RCC 7860 (cell line): ENCODE measurements at regions not wholly inside any gene's neighbourhood (a gene's known extent, or its start where the extent isn't known, plus 50 kb on each side); places are given as distances from the start of the nearest gene placed in this dataset.

Experiments used
- DNase-seq: peaks from one replicate; pipeline ENCODE4 v3.0.0-alpha.2; 2015; ENCODE audit warnings: low spot score
- FAIRE-seq: peaks from 2 replicates; lab custom pipeline; 2012; peaks lifted over from hg19 to GRCh38; lab: Jason Lieb, UNC

DNA sequence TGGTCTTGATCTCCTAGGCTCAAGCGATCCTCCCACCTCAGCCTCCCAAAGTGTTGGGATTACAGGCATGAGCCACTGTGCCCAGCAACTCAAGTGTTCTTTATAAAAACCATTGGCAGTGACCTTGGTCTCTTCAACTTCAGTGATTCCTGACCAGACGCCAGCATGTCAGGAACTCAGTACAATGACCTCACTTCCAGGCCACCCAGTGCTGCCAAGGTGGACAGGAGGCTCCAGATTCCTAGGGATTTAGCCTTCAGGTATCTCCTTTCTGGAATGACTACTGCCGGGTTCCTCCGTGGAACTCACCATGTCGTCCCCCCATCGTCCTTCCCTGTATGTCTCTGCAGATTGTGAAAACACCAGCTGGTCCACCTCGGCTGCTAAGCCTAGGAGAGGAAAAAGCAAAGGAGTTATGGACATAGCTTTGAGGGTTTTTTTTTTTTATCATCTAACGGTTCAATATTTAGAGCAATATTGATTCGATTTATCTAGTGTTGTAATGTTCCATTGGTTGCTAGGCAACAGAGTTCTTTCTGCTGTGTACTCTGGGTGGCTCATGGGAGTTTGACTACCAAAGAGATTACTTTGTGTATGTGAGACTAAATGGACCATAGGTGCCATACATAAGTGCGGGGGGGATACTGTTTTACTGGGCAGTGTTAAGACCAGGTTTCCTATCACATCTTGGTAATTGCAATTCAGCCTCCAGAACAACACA lies 425.8 kb upstream of the AUTS2 start:
- DNase-seq: no peak
- FAIRE-seq: no peak

GRCh38 chr7:69173341-69173740 lies 424.9 kb upstream of the AUTS2 start:
- DNase-seq (no peak), FAIRE-seq (no peak)

GRCh38 chr7:69173846-69174245 lies 424.4 kb upstream of the AUTS2 start:
- DNase-seq (no peak), FAIRE-seq (no peak)

GRCh38 chr7:69176841-69177240 lies 421.4 kb upstream of the AUTS2 start:
- DNase-seq (no peak), FAIRE-seq (no peak)

DNA sequence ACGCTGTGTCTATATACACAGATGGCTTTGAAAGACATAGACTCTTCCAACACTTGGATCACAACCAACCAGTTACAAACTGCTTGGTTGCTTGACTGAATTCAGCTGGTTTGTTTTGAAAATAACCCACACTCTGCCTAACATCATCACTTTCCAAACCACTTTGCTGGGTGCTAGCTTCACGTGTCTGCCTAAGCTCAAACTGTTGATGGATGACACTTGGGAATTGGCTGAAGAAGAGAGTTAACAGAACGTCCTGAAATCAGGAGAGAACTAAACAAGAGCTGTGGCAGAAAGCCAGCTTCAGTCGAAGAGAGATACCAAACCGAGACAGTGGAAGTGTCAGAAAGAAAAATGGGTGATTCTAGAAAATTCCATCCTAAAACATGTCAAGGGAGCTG lies 420.8 kb upstream of the AUTS2 start:
- FAIRE-seq (no peak), DNase-seq (no peak)

DNA sequence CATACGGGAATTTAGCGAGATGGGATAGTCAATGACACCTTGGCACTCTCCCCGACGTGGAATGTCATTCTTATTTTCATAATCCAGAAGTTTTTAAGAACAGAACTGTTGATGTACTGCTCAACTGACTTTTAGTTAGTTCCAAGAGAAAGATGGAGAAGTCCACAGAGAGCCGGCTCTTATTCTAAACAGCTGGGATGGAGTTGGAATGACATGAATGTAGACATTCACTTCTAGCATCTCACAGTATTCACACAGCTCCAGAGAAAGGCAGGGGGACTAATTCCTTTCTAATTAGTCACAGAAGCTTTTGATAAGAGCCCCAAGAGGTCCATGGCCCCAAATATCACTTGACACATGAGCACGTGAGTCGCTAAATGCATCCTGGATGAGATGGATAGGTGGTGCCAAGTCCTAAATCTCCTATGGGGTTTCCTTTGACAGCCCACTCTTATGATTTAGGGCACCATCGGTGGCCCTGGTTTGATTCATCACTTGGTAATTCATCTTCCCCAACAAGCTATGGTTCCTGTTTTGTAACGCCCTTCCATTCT lies 420.3 kb upstream of the AUTS2 start:
- FAIRE-seq: no peak
- DNase-seq: peak; percentile 58

GRCh38 chr7:69180662-69181061 lies 417.6 kb upstream of the AUTS2 start:
- no peak for FAIRE-seq
- no peak for DNase-seq

DNA sequence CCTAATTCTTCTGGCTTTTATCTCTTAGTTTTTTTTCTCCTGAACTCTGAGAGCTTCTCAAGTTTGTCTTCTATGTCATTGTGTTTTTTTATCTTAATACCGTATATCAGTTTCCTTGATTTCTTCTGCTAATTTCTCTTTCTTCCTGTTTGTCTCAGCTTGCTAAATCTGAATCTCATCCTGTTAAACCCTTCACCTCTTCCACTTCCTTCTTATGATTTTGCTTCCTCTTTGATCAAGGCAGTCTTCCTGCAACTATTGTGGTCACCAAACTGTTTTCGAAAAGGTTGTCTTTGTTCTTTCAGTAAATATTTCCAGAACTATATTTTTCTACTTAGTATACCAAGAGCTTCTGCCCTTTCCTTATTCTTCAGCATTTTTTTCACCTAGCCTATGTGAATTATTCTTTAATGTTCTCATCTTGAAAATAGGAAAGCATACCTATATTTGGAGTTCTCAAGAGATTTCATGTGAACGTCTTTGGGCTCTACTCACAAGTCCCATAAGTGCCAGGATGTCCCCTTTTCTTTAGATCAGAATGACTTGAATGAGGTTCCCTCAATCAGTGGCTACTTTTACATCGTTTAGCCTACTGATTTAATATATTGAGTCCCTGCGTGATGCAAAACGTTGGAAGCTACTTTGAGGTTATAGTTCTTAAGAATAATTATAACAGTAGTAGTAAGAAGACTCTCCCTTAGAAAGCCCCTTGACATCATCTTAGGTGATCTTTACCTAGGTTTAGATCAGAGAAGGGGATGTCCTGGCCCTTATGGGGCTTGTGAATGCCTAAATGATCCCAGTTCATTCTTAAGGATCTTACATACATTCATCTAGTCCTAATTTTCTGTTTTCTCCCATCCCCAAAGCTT lies 415.4 kb upstream of the AUTS2 start:
- FAIRE-seq (no peak), DNase-seq (no peak)

- no peak for FAIRE-seq
These were observed 413.9 kb upstream of the AUTS2 start for GRCh38 chr7:69184339-69184738.

GRCh38 chr7:69185170-69185569 lies 413.1 kb upstream of the AUTS2 start:
- FAIRE-seq: no peak

More at GRCh38 chr7:69184339-69184738, 413.9 kb upstream of the AUTS2 start:
- no peak for DNase-seq

GRCh38 chr7:69186974-69187373 lies 411.3 kb upstream of the AUTS2 start:
- no peak for FAIRE-seq

More at GRCh38 chr7:69185170-69185569, 413.1 kb upstream of the AUTS2 start:
- no peak for DNase-seq

GRCh38 chr7:69187824-69188333 lies 410.4 kb upstream of the AUTS2 start:
- peak; percentile 56 for DNase-seq
- no peak for FAIRE-seq

More at GRCh38 chr7:69186974-69187373, 411.3 kb upstream of the AUTS2 start:
- DNase-seq: no peak

- DNase-seq (no peak), FAIRE-seq (no peak)
These were observed 408.9 kb upstream of the AUTS2 start for GRCh38 chr7:69189406-69189805.

DNA sequence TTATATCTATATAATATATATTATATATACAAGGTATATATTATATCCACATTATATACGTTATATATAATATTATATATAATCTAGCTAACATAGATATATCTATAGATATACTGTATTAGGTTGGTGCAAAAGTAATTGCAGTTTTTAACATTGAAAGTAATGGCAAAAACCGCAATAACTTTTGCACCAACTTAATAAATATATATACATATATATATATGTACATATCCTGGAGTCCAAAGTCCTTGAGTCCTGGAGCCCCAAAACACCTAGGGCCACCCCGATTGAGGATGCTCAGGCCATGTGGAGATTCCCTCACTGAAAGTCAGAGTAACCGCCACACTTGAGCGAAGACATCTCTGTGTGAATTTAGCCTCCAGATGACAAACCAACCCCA lies 408.2 kb upstream of the AUTS2 start:
- FAIRE-seq (no peak), DNase-seq (no peak)

GRCh38 chr7:69190763-69191162 lies 407.5 kb upstream of the AUTS2 start:
- DNase-seq (no peak), FAIRE-seq (no peak)

- DNase-seq (no peak), FAIRE-seq (no peak)
These were observed 406.1 kb upstream of the AUTS2 start for GRCh38 chr7:69192134-69192533.

- DNase-seq (no peak), FAIRE-seq (no peak)
These were observed 405.2 kb upstream of the AUTS2 start for GRCh38 chr7:69193061-69193460.

DNA sequence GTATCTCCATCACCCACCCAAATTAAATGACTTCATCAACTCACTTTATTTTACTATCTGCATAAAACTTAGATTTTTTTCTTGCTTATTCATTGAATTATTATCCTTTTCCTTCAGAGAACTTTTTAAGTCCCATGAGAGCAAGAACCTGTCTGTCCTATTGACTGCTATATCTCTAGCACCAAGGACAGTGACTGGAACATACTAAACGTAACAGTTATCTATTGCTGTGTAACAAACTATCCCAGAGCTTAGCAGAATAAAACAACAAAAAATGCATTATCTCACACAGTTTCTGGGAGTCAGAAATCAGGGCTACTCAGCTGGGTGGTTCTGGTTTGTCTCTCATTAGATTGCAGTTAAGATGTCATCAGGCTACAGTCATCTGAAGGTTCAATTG lies 401.7 kb upstream of the AUTS2 start:
- DNase-seq (no peak), FAIRE-seq (no peak)

DNA sequence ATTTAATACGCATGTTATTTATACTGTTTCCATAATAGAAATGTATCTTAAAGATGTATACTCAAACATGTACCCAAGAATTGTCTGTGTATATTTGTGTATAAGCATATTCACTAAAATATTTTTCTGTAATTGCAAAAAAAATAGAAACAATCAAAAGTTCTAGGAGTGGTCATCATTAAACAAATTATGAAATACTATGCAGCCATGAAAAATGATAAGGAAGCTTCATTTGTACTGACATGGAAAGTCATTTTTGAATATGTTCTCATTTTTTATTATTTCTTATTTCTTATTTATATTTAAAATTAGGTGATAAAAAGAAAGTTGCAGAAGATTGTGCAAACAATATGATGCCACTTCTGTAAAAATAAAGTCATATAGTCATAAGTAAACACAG lies 400.0 kb upstream of the AUTS2 start:
- FAIRE-seq (no peak), DNase-seq (no peak)

- DNase-seq: no peak
- no peak for FAIRE-seq
These were observed 399.2 kb upstream of the AUTS2 start for GRCh38 chr7:69199041-69199440.

- no peak for DNase-seq
- no peak for FAIRE-seq
These were observed 398.6 kb upstream of the AUTS2 start for GRCh38 chr7:69199661-69200060.

GRCh38 chr7:69203871-69204270 lies 394.4 kb upstream of the AUTS2 start:
- FAIRE-seq (no peak), DNase-seq (no peak)
